ENCODE measurements at regions not wholly inside any gene's neighbourhood (a gene's known extent, or its start where the extent isn't known, plus 50 kb on each side); places are given as distances from the start of the nearest gene placed in this dataset.
A peak's percentile ranks its signal among the peaks of the same experiment; 100 is the strongest.

DNA sequence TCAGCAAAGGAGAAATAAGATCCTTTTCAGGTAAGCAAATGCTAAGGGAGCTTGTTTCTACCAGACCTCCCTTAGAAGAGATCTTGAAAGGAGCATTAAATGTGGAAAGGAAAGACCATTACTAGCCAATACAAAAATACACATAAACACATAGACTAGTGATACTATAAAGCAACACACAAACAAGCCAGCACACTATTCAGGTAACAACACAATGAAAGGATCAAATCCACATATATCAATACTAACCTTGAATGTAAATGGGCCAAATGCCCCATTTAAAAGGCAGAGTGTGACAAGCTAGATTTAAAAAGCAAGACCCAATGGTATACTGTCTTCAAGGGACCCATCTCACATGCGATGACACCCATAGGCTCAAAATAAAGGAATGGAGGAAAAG, 317.6 kb downstream of the TBL1XR1 start:
- Histone ChIP-seq H3K27me3 (ENCODE audit: insufficient read depth in 3 of 3, low read length in 2 of 3) (no peaks in the 10 kb centered on the region), H3K4me1 (no peaks in the 10 kb centered on the region), H3K27ac (no peak overlapping the region), H3K9me3 (no peaks in the 10 kb centered on the region), H3K36me3 (ENCODE audit: insufficient read depth in 1 of 2, low read depth in 1 of 2) (no peaks in the 10 kb centered on the region), H3K4me3 (no peak overlapping the region)
- TF ChIP-seq, protein P1, sequence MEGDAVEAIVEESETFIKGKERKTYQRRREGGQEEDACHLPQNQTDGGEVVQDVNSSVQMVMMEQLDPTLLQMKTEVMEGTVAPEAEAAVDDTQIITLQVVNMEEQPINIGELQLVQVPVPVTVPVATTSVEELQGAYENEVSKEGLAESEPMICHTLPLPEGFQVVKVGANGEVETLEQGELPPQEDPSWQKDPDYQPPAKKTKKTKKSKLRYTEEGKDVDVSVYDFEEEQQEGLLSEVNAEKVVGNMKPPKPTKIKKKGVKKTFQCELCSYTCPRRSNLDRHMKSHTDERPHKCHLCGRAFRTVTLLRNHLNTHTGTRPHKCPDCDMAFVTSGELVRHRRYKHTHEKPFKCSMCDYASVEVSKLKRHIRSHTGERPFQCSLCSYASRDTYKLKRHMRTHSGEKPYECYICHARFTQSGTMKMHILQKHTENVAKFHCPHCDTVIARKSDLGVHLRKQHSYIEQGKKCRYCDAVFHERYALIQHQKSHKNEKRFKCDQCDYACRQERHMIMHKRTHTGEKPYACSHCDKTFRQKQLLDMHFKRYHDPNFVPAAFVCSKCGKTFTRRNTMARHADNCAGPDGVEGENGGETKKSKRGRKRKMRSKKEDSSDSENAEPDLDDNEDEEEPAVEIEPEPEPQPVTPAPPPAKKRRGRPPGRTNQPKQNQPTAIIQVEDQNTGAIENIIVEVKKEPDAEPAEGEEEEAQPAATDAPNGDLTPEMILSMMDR (IDR thresholded peaks at IDR 0.05) = no peak
- no peak for DNase-seq
- ATAC-seq = no peak
- WGBS, 3 donors = 93 to 100% (median 100%) methylated on average over 1 of the region's 1 CpG
- intact Hi-C loops (cut with DNase I) = no loop called here

DNA sequence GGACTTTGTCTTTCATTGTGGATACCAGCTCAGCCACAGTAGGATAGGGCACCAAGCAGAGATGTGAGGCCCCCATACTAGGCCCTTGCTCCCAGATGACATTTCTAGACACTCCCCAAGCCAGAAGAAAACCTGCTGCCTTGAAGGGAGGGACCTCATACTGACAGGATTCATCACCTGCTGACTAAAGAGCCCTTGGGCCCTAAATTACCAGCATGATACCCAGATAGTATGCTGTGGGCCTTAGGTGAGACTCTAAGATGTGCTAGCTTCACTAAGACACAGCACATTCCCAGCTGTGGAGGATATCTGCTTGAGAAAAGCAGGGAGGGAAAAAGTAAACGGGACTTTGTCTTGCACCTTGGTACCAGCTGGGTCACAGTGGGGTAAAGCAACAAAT, 324.0 kb downstream of the TBL1XR1 start:
- Histone ChIP-seq H3K27ac (no peak overlapping the region), H3K27me3 (ENCODE audit: insufficient read depth in 3 of 3, low read length in 2 of 3) (no peaks in the 10 kb centered on the region), H3K4me1 (no peaks in the 10 kb centered on the region), H3K36me3 (ENCODE audit: insufficient read depth in 1 of 2, low read depth in 1 of 2) (no peaks in the 10 kb centered on the region), H3K9me3 (no peaks in the 10 kb centered on the region), H3K4me3 (no peak overlapping the region)
- 85 to 95% (median 94%) methylated on average over 1 of the region's 1 CpG for WGBS, 3 donors
- ATAC-seq (no peak), DNase-seq (no peak)
- TF ChIP-seq, protein P1 (IDR thresholded peaks at IDR 0.05) = no peak
- intact Hi-C loops (cut with DNase I) = loop anchor here in 1 of 2 donors (2.0 kb wide), 1 partner anchor 66 kb away; no protein-coding TSS in a partner anchor

DNA sequence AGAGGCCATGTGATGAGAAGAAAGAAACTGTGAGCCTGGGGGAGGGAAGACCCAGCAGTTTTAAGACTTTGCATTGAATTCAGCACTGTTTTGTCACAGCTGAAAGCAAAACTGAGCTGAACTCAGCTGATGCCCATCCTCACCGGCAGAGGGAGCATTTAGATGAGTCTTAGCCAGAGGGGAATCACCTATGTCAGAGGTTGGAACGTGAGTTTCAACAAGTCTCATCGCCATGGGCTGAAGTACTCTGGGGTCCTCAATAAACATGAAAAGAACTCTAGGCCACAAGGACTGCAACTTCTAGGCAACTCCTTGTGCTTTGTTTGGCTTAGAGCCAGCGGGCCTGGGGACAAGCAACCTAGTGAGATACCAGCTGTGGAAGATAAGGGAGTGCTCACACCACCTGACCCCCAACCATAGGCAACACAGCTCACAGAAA, 324.5 kb downstream of the TBL1XR1 start:
- intact Hi-C loops (cut with DNase I) = loop anchor here in 1 of 2 donors (2.0 kb wide), 1 partner anchor 66 kb away; no protein-coding TSS in a partner anchor
- H3K4me3 ChIP-seq = no peak overlapping the region
- 15 to 31% (median 23%) methylated on average over 4 of the region's 4 CpGs for WGBS, 3 donors
- no peaks in the 10 kb centered on the region for H3K36me3 ChIP-seq (ENCODE audit: insufficient read depth in 1 of 2, low read depth in 1 of 2)
- TF ChIP-seq, protein P1 (IDR thresholded peaks at IDR 0.05) = peak; percentile 69
- DNase-seq (no peak), ATAC-seq (peak; percentile 66 to 89 (median 76))
- H3K27me3 ChIP-seq (ENCODE audit: insufficient read depth in 3 of 3, low read length in 2 of 3) = no peaks in the 10 kb centered on the region
- no peak overlapping the region for H3K27ac ChIP-seq
- no peaks in the 10 kb centered on the region for H3K4me1 ChIP-seq
- no peaks in the 10 kb centered on the region for H3K9me3 ChIP-seq

DNA sequence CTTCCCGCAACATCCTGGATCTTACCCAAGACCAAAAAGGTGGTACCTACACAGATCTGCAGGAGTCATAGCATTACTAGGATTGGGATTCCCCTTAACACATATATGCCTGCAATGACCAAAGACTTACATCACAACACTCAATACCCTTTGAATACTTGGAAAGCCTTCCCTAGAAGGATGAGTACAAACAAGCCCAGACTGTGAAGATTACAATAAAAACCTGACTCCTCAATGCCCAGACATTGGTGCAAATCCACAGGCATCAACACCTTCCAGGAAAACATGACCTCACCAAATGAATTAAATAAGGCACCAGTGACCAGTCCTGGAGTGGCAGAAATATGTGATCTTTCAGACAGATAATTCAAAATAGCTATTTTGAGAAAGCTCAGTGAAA, 326.8 kb downstream of the TBL1XR1 start:
- ATAC-seq (no peak), DNase-seq (no peak)
- Histone ChIP-seq H3K4me1 (no peaks in the 10 kb centered on the region), H3K9me3 (no peaks in the 10 kb centered on the region), H3K36me3 (ENCODE audit: insufficient read depth in 1 of 2, low read depth in 1 of 2) (no peaks in the 10 kb centered on the region), H3K4me3 (no peak overlapping the region), H3K27ac (no peak overlapping the region), H3K27me3 (ENCODE audit: insufficient read depth in 3 of 3, low read length in 2 of 3) (no peaks in the 10 kb centered on the region)
- TF ChIP-seq, protein P1 (IDR thresholded peaks at IDR 0.05) = no peak
- 63 to 100% (median 100%) methylated on average over 1 of the region's 1 CpG for WGBS, 3 donors
- intact Hi-C loops (cut with DNase I) = no loop called here

Measured in psoas muscle (tissue), 7 donors.